Superior temporal gyrus (tissue), 1 donor: ENCODE measurements at regions not wholly inside any gene's neighbourhood (a gene's known extent, or its start where the extent isn't known, plus 50 kb on each side); places are given as distances from the start of the nearest gene placed in this dataset.
"Not testable (repeated sequence)": the region's sequence is repeated elsewhere in the genome, so short reads cannot be mapped to it uniquely, and the experiment has no call there.

Experiments
- DNase-seq: peaks from one replicate; pipeline ENCODE4 v3.0.0-alpha.2; 2016; ENCODE audit errors: extremely low spot score

- DNase-seq = no peak
Measured at GRCh38 chr12:70070494-70071007, 172.7 kb upstream of the CNOT2 start.

GRCh38 chr12:70074510-70074909 lies 168.7 kb upstream of the CNOT2 start:
- no peak for DNase-seq

GRCh38 chr12:70077441-70077840 lies 165.8 kb upstream of the CNOT2 start:
- DNase-seq = no peak

GRCh38 chr12:70078161-70078560 lies 165.1 kb upstream of the CNOT2 start:
- no peak for DNase-seq

GRCh38 chr12:70080566-70080965 lies 162.7 kb upstream of the CNOT2 start:
- no peak for DNase-seq

- no peak for DNase-seq
Measured at GRCh38 chr12:70082997-70083676, 160.1 kb upstream of the CNOT2 start.

GRCh38 chr12:70083677-70084020 lies 159.6 kb upstream of the CNOT2 start:
- no peak for DNase-seq

GRCh38 chr12:70086372-70086771 lies 156.9 kb upstream of the CNOT2 start:
- not testable (repeated sequence) for DNase-seq

- no peak for DNase-seq
Measured at GRCh38 chr12:70091021-70091521, 152.2 kb upstream of the CNOT2 start.

GRCh38 chr12:70094467-70094866 lies 148.8 kb upstream of the CNOT2 start:
- DNase-seq = no peak

- no peak for DNase-seq
Measured at GRCh38 chr12:70096759-70097410, 146.3 kb upstream of the CNOT2 start.

GRCh38 chr12:70101064-70101463 lies 142.2 kb upstream of the CNOT2 start:
- no peak for DNase-seq

- no peak for DNase-seq
Measured at GRCh38 chr12:70106347-70106746, 136.9 kb upstream of the CNOT2 start.

GRCh38 chr12:70110085-70110484 lies 133.1 kb upstream of the CNOT2 start:
- DNase-seq = no peak

- no peak for DNase-seq
Measured at GRCh38 chr12:70117670-70118069, 125.6 kb upstream of the CNOT2 start.

- no peak for DNase-seq
Measured at GRCh38 chr12:70120970-70121369, 122.3 kb upstream of the CNOT2 start.

- no peak for DNase-seq
Measured at GRCh38 chr12:70121562-70121961, 121.7 kb upstream of the CNOT2 start.

- DNase-seq = no peak
Measured at GRCh38 chr12:70122804-70123203, 120.4 kb upstream of the CNOT2 start.

- DNase-seq = no peak
Measured at GRCh38 chr12:70149013-70149412, 94.2 kb upstream of the CNOT2 start.

- no peak for DNase-seq
Measured at GRCh38 chr12:70149665-70150064, 93.6 kb upstream of the CNOT2 start.

GRCh38 chr12:70150230-70150629 lies 93.0 kb upstream of the CNOT2 start:
- DNase-seq = no peak

- DNase-seq = no peak
Measured at GRCh38 chr12:70151993-70152392, 91.2 kb upstream of the CNOT2 start.

- no peak for DNase-seq
Measured at GRCh38 chr12:70154087-70154638, 89.1 kb upstream of the CNOT2 start.
